Keratinocyte (primary cell): ENCODE measurements at regions not wholly inside any gene's neighbourhood (a gene's known extent, or its start where the extent isn't known, plus 50 kb on each side); places are given as distances from the start of the nearest gene placed in this dataset.

Source experiments
- DNase-seq: peaks from one replicate; pipeline ENCODE4 v3.0.0-alpha.2; 2011; ENCODE audit warnings: low read depth, missing footprints, low spot score
- FAIRE-seq: peaks from 2 replicates; lab custom pipeline; 2011; peaks lifted over from hg19 to GRCh38; lab: Jason Lieb, UNC
- H2AFZ ChIP-seq: 2 replicates; pipeline ENCODE4 v1.6.0; 2012; ENCODE audit warnings: low read length, control low read depth, inconsistent platforms; ENCODE audit not compliant: control insufficient read depth
- H3K27ac ChIP-seq: 2 replicates; pipeline ENCODE4 v1.5.1; 2011; ENCODE audit warnings: low read length; ENCODE audit not compliant: control insufficient read depth, insufficient read depth
- H3K27me3 ChIP-seq: 3 replicates; pipeline ENCODE4 v1.6.0; 2011; ENCODE audit warnings: low read length; ENCODE audit not compliant: control insufficient read depth, insufficient read depth; ENCODE audit errors: extremely low read depth
- H3K36me3 ChIP-seq, 2 experiments: 2 replicates in 1 of 2; 3 replicates in 1 of 2; pipeline ENCODE4 v1.5.1; 2011; ENCODE audit warnings: low read length in 2 of 2, mild to moderate bottlenecking in 1 of 2; ENCODE audit not compliant: control insufficient read depth in 2 of 2, insufficient read depth in 2 of 2; ENCODE audit errors: extremely low read depth in 1 of 2
- H3K4me1 ChIP-seq: 3 replicates; pipeline ENCODE4 v1.5.1; 2011; ENCODE audit warnings: low read length; ENCODE audit not compliant: control insufficient read depth, insufficient read depth; ENCODE audit errors: extremely low read depth
- H3K4me2 ChIP-seq: 3 replicates; pipeline ENCODE4 v1.6.0; 2011; ENCODE audit warnings: low read depth, low read length; ENCODE audit not compliant: control insufficient read depth, insufficient read depth; ENCODE audit errors: extremely low read depth
- H3K4me3 ChIP-seq, 3 experiments: fragments of 200-600 bp in 1 of 3; sonication (generic) in 1 of 3; 2 replicates in 2 of 3; 3 replicates in 1 of 3; pipeline ENCODE4 v1.5.1; 2011 to 2016; ENCODE audit warnings: low read length in 3 of 3, mild to moderate bottlenecking in 3 of 3, control low read depth in 2 of 3, inconsistent platforms in 1 of 3, low read depth in 1 of 3, mixed read lengths in 1 of 3, mixed run types in 1 of 3, moderate library complexity in 1 of 3; ENCODE audit not compliant: control insufficient read depth in 2 of 3, insufficient read depth in 2 of 3; ENCODE audit errors: extremely low read depth in 1 of 3
- H3K79me2 ChIP-seq: 2 replicates; pipeline ENCODE4 v1.6.0; 2012; ENCODE audit warnings: low read length; ENCODE audit not compliant: control insufficient read depth, insufficient read depth
- H3K9ac ChIP-seq: 3 replicates; pipeline ENCODE4 v1.6.0; 2011; ENCODE audit warnings: low read length; ENCODE audit not compliant: control insufficient read depth, insufficient read depth; ENCODE audit errors: extremely low read depth
- H3K9me1 ChIP-seq: 3 replicates; pipeline ENCODE4 v1.6.0; 2011; ENCODE audit warnings: low read length; ENCODE audit not compliant: control insufficient read depth, insufficient read depth; ENCODE audit errors: extremely low read depth
- H3K9me3 ChIP-seq: 2 replicates; pipeline ENCODE4 v1.5.1; 2012; ENCODE audit warnings: low read depth, low read length; ENCODE audit not compliant: control insufficient read depth
- H4K20me1 ChIP-seq: 3 replicates; pipeline ENCODE4 v1.6.0; 2011; ENCODE audit warnings: low read length; ENCODE audit not compliant: control insufficient read depth, insufficient read depth; ENCODE audit errors: extremely low read depth
- EZH2 ChIP-seq: IDR thresholded peaks from one replicate; pipeline ENCODE4 v1.6.1; 2012; ENCODE audit warnings: inconsistent platforms, mild to moderate bottlenecking, low read length, moderate library complexity
- dilution Hi-C: fragments of 300-500 bp; cut with MboI; formaldehyde crosslinking; loops from one replicate; pipeline ENCODE4 v1.7.0; 2020; ENCODE audit warnings: low sequenced_read_pairs; ENCODE audit not compliant: extremely low pct_ligation_motif_present
- TF ChIP-seq, protein P1 (sequence below), 3 experiments: IDR thresholded peaks in 1 of 3; conservative IDR thresholded peaks in 1 of 3; optimal IDR thresholded peaks in 1 of 3; 2 replicates in 2 of 3; 3 replicates in 1 of 3; pipeline versions ENCODE3 to v1.5.1; 2011; ENCODE audit warnings: low read length in 3 of 3, mild to moderate bottlenecking in 3 of 3, moderate library complexity in 2 of 3, control low read depth in 1 of 3, inconsistent platforms in 1 of 3; ENCODE audit not compliant: insufficient read depth in 2 of 3; ENCODE audit errors: extremely low read depth in 1 of 3

DNA sequence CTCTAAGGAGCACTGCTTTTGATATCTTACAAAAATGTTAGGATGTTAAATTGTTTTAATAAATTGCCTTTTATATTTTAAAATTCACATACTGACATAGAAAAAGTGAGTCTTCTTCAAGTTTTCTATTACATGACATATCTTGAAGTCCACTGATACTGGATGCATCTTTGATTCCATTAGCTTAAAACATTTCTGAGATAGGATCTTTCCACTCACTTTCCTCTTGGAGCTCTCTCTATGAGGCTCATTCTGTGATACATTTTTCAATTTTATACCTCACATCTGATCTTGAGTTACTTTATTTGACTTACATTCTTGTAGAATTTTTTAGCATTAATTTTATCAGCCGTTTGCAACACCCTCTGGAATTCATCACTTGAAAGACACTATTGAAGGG is 86.8 kb upstream of the NOL4 start:
- Histone ChIP-seq H3K27me3 (no peaks in the 10 kb centered on the region), H3K4me1 (no peaks in the 10 kb centered on the region), H3K79me2 (no peaks in the 10 kb centered on the region), H3K9me3 (no peaks in the 10 kb centered on the region), H3K9me1 (no peaks in the 10 kb centered on the region), H3K27ac (no peak overlapping the region), H2AFZ (no peak overlapping the region), H3K36me3 (no peaks in the 10 kb centered on the region), H4K20me1 (no peaks in the 10 kb centered on the region), H3K4me3 (no peak overlapping the region), H3K4me2 (no peak overlapping the region), H3K9ac (no peak overlapping the region)
- DNase-seq (no peak), FAIRE-seq (no peak)
- no peak for TF ChIP-seq EZH2
- TF ChIP-seq, protein P1, sequence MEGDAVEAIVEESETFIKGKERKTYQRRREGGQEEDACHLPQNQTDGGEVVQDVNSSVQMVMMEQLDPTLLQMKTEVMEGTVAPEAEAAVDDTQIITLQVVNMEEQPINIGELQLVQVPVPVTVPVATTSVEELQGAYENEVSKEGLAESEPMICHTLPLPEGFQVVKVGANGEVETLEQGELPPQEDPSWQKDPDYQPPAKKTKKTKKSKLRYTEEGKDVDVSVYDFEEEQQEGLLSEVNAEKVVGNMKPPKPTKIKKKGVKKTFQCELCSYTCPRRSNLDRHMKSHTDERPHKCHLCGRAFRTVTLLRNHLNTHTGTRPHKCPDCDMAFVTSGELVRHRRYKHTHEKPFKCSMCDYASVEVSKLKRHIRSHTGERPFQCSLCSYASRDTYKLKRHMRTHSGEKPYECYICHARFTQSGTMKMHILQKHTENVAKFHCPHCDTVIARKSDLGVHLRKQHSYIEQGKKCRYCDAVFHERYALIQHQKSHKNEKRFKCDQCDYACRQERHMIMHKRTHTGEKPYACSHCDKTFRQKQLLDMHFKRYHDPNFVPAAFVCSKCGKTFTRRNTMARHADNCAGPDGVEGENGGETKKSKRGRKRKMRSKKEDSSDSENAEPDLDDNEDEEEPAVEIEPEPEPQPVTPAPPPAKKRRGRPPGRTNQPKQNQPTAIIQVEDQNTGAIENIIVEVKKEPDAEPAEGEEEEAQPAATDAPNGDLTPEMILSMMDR (optimal IDR thresholded peaks at IDR 0.05 in 1 of 3, IDR thresholded peaks at IDR 0.05 in 1 of 3, conservative IDR thresholded peaks at IDR 0.05 in 1 of 3; ENCODE audit: extremely low read depth in 1 of 3, insufficient read depth in 2 of 3, low read length in 3 of 3): no peak
- dilution Hi-C loops: no loop called here

DNA sequence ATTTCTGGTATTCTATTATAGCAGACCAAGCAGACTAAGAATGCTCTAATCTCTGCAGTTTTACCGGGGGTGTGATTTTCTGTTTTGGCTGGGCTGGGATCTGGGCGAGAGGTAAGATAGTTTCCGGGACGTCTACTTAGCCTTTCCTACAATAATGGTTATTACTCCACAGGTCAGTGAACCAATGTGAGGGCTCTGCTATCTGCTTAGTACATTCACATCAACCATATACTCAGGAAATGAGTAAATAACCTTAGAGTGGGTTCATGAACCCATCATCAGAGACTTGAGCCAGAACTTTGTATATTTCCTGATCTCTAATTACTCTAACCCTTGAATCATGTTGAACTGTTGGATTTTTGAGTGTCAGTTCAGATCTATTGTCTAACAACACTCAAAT is 90.1 kb upstream of the NOL4 start:
- no peak for DNase-seq

More for the DNA sequence above, 90.1 kb upstream of the NOL4 start:
- no peak overlapping the region for H3K4me3 ChIP-seq
- H3K4me1 ChIP-seq: no peaks in the 10 kb centered on the region
- no peak overlapping the region for H3K4me2 ChIP-seq
- H3K79me2 ChIP-seq: no peaks in the 10 kb centered on the region
- dilution Hi-C loops: no loop called here
- H4K20me1 ChIP-seq: no peaks in the 10 kb centered on the region
- H3K27me3 ChIP-seq: no peaks in the 10 kb centered on the region
- no peak overlapping the region for H2AFZ ChIP-seq
- no peak overlapping the region for H3K9ac ChIP-seq
- FAIRE-seq: no peak
- TF ChIP-seq, protein P1 (optimal IDR thresholded peaks at IDR 0.05 in 1 of 3, IDR thresholded peaks at IDR 0.05 in 1 of 3, conservative IDR thresholded peaks at IDR 0.05 in 1 of 3; ENCODE audit: extremely low read depth in 1 of 3, insufficient read depth in 2 of 3, low read length in 3 of 3): no peak
- TF ChIP-seq EZH2: no peak
- H3K9me1 ChIP-seq: no peaks in the 10 kb centered on the region
- H3K27ac ChIP-seq: no peak overlapping the region
- no peaks in the 10 kb centered on the region for H3K9me3 ChIP-seq
- H3K36me3 ChIP-seq: no peaks in the 10 kb centered on the region
